Brain microvascular endothelial cell (primary cell): ENCODE measurements at regions not wholly inside any gene's neighbourhood (a gene's known extent, or its start where the extent isn't known, plus 50 kb on each side); places are given as distances from the start of the nearest gene placed in this dataset.
"Not testable (repeated sequence)": the region's sequence is repeated elsewhere in the genome, so short reads cannot be mapped to it uniquely, and the experiment has no call there.

Experiments used
- DNase-seq: peaks from one replicate; pipeline ENCODE4 v3.0.0-alpha.2; 2020
- H3K27ac ChIP-seq: fragments of 250-450 bp; sonication (Bioruptor Pico); 2 replicates; pipeline ENCODE4 v1.5.1; 2020; ENCODE audit warnings: mild to moderate bottlenecking, moderate library complexity
- H3K27me3 ChIP-seq: fragments of 250-450 bp; sonication (Bioruptor Pico); replicated peaks from 2 replicates; pipeline ENCODE4 v1.5.1; 2020; ENCODE audit warnings: mild to moderate bottlenecking
- H3K36me3 ChIP-seq: fragments of 250-450 bp; sonication (Bioruptor Pico); replicated peaks from 2 replicates; pipeline ENCODE4 v1.5.1; 2020; ENCODE audit warnings: mild to moderate bottlenecking
- H3K4me3 ChIP-seq: 2 replicates; pipeline ENCODE4 v1.5.1; 2011; ENCODE audit warnings: low read depth, mild to moderate bottlenecking, control low read depth, low read length, moderate library complexity
- CTCF ChIP-seq: IDR thresholded peaks from 2 replicates; pipeline ENCODE4 v1.5.1; 2011; ENCODE audit warnings: low read depth, mild to moderate bottlenecking, moderate library complexity, low read length, control low read depth, inconsistent platforms; ENCODE audit errors: missing control alignments
- in situ Hi-C: cut with HindIII; loops from 2 replicates; pipeline ENCODE4 v1.10.0; 2017; ENCODE audit warnings: low sequenced_read_pairs, low pct_ligation_motif_present

DNA sequence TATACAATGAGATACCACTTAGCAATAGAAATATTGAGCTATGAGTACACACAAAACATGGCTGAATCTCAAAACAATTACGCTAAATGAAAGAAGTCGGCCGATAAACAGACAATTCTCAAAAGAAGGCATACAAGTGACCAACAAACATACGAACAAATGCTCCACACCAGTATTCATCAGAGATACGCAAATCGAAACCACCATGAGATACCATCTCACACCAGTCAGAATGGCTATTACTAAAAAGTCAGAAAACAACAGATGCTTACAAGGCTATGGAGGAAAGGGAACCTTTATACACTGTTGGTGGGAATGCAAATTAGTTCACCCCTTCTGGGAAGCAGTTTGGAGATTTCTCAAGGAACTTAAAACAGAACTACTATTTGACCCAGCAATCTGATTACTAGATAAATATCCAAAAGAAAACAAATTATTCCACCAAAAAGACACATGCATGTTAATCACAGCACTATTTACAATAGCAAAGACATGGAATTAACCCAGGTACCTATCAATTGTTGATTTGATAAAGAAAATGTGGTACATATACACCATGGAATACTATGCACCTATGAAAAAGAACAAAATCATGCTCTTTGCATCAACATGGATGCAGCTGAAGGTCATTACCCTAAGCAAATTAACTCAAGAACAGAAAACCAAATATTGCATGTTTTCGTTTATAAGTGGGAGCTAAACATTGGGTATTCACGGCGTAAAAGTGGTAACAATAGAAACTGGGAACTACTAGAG, 90.9 kb upstream of the GRAMD1B start:
- TF ChIP-seq CTCF, result no peak
- Histone ChIP-seq H3K27ac (no peak overlapping the region), H3K27me3 (no peaks in the 10 kb centered on the region), H3K36me3 (no peaks in the 10 kb centered on the region), H3K4me3 (no peak overlapping the region)
- in situ Hi-C loops, result no loop called here
- no peak for DNase-seq

GRCh38 chr11:123338266-123338800, 91.7 kb upstream of the GRAMD1B start:
- DNase-seq, result no peak
- in situ Hi-C loops, result no loop called here
- TF ChIP-seq CTCF, result no peak
- no peaks in the 10 kb centered on the region for H3K27me3 ChIP-seq
- H3K27ac ChIP-seq, result no peak overlapping the region
- no peaks in the 10 kb centered on the region for H3K36me3 ChIP-seq
- no peak overlapping the region for H3K4me3 ChIP-seq

- no peak for DNase-seq
- in situ Hi-C loops, result no loop called here
- no peak overlapping the region for H3K27ac ChIP-seq
- no peaks in the 10 kb centered on the region for H3K36me3 ChIP-seq
- TF ChIP-seq CTCF, result no peak
- H3K4me3 ChIP-seq, result no peak overlapping the region
- H3K27me3 ChIP-seq, result no peaks in the 10 kb centered on the region
Measured at GRCh38 chr11:123334925-123335324, 95.1 kb upstream of the GRAMD1B start.

DNA sequence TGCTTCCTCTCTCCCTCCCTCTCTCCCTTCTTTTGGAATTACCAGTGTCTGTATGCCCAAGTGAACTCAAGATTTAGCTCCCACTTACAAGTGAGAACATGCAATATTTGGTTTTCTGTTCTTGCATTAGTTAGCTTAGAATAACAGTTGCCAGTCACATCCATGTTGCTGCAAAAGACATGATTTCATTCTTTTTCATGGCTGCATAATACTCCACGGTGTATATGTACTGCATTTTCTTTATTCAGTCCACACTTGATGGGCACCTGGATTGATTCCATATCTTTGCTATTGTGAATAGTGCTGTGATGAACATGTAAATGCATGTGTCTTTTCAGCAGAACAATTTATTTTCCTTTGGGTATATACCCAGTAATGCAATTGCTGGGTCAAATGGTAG, 97.5 kb upstream of the GRAMD1B start:
- H3K4me3 ChIP-seq, H3K27me3 ChIP-seq, DNase-seq, H3K36me3 ChIP-seq, H3K27ac ChIP-seq, in situ Hi-C loops: not testable (repeated sequence)

DNA sequence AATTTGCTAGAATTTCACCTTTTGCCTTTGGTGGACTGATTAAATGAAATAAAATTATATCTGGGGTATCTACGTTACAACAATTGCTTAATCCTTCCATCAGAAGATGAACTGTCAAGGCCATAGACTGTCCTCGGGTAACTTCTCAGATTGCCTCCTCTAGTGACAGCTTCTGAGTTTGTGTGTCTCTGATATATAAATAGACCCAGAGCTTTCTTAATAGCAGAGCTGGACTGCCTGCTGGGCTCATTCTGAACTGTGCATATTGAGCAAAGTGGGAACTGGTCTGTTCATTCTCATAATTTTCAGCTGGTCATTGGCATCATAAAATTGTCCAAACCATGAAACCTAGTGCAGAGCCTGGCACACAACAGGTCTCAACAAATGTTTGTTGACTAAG, 99.1 kb upstream of the GRAMD1B start:
- no peak for TF ChIP-seq CTCF
- in situ Hi-C loops, result no loop called here
- no peak overlapping the region for H3K4me3 ChIP-seq
- no peak overlapping the region for H3K27ac ChIP-seq
- DNase-seq, result no peak
- no peaks in the 10 kb centered on the region for H3K36me3 ChIP-seq
- no peaks in the 10 kb centered on the region for H3K27me3 ChIP-seq

GRCh38 chr11:123330471-123330870, 99.6 kb upstream of the GRAMD1B start:
- no peaks in the 10 kb centered on the region for H3K36me3 ChIP-seq
- TF ChIP-seq CTCF, result no peak
- no peak for DNase-seq
- in situ Hi-C loops, result no loop called here
- no peaks in the 10 kb centered on the region for H3K27me3 ChIP-seq
- H3K27ac ChIP-seq, result no peak overlapping the region
- no peak overlapping the region for H3K4me3 ChIP-seq
